NCI-H2196 treated with DMSO at 0.1 percent for 48 hours (cell line): ENCODE measurements at regions not wholly inside any gene's neighbourhood (a gene's known extent, or its start where the extent isn't known, plus 50 kb on each side); places are given as distances from the start of the nearest gene placed in this dataset.

Experiments
- DNase-seq: peaks from one replicate; lab custom pipeline; 2025; ENCODE audit not compliant: unreplicated experiment; lab: John Stamatoyannopoulos, UW

DNA sequence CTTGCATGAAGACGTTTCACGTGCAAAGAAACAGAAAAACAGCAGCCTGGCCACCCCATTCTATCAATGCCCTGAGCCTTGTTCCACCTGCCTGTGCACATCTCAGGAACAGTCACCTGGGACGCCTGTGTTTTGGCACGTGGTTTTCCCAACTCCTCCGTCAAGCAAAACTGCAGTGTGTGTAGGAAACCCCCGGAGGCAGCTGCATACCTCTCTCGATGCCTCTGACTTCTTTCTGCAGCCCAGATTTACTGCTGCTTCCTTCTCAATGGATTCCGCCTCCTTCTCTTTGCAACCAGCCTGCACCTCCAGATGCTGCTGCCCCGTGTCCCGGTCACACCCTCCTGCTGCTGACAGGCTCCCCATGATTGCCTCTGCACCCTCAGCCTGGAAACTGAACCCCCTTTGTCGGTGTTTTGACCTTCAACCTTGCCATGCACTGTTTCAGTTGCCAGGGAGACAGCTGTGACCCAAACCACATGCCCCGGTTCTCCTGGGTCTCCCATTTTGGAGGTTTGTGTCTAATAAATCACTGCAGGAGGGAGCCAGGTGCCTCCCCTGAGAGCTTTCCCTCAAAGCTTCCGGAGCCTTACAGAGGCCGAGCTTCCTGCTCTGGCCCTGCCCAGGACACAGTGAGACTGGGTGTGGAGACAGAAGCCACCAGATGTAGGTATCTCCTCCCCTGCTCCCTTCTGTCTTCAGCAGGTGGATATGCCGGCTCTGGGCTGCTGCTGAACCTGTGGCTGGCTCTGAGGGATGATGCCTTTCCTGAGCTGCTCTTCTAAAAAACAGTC lies 395.5 kb upstream of the IRX1 start:
- DNase-seq: no peak

DNA sequence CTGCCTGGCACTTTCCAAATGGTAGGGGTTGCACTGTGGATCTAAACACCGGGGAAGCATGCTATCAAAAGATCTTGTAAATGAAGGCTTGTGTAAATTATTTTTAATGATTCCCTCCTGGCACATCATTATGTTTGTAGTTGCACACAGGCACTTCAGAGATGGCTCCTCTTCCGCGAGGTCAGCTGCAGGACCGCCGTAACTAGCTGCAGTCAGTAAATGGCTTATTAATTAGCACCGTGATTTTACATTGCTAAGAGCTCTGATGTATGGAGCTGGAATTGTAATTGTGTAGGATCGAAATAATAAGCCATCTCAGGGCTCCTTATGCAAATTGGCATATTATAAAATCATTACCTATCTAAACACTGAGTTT lies 397.6 kb upstream of the IRX1 start:
- DNase-seq: no peak

DNA sequence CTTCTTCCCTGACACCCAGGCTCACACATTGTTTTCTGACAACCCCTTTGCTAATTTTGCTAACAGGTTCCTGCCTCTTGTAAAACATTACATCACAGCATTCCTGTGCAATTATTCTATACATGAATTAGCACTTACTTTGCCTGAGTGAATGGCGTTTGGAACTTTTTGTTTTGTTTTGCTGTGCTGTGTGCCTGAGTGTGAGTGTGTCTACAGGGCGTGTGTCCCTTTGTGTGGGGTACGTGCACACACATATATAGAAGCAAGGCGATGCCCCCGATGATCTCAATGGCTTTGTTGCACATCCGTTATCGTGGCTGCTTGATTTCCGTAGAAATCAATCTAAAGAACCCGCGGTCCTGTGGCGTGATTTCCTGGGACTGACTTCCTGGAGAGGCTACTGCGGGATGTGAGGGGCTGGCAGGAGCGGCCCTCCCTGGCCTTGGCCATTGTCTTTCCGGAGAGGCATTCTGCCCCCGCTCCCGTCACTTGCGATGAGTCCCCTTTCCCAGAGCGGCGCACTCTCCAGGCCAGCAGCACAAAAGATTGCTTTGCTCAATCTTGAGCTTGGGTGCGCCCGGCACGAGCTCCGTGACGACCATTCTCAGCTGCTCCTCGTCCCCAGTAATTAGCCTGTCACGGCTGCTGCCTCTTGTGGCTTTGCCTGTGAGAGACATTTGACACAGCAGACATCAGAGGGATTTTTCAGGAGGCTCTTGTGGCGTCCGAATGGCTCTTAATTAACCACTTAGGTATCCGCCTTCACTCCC lies 398.1 kb upstream of the IRX1 start:
- DNase-seq: no peak

DNA sequence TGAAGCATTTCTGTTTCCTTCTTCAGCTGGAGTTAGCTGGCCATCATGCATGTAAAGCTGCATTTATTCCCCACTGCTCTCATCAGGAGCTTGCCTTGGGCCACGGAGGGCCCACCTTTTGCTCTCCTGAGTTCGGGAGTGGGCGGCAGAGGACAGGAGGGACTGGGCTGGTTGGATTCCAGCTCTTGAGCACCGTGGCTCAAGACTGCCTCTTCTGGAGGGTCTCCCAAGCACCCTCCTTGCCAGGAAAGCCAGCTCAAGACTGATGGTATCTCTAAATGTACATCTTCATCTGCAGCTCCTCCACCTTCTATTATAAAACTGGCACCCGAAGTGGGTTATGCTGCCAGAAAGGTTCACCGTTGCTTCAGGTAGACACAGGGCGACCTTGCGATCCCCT lies 399.6 kb upstream of the IRX1 start:
- DNase-seq: no peak

DNA sequence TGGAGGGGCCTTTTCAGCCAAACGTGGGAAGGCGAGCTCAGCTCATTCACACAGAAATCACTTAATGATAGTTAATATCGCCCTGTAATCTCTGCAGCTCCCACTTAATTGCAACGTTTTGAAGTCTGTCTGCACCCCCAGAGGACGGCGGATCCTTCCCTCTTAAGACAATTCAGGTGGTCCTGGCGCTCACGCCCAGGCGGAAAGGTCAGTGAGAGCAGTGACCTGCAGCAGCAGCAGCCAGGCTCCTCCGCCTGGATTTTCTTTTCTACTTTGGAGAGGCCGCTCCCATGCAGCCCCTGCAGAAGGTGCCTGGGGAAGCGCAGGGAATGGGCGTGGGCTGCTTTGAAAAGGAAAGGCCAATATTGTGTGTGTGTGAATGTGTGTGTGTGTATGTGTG lies 400.9 kb upstream of the IRX1 start:
- DNase-seq: no peak

DNA sequence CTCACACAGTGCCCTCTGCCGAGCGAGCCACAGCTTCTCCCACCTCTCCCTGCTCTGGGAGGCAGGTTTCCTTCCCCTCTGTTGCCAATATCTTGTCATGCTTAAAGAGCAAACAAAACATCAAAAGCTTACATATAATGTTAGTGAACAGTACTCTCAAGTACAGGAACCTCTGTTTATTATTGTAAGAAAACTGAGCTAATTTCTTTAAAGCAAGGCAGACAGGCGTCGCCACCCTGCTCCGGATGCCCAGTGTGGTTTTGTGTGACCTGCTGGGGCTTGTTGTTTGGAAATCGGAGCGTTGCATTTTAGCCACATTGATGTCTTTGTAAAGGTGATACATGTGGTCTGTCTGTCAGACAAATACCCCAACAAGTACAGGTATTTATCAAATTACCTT lies 401.4 kb upstream of the IRX1 start:
- no peak for DNase-seq

DNA sequence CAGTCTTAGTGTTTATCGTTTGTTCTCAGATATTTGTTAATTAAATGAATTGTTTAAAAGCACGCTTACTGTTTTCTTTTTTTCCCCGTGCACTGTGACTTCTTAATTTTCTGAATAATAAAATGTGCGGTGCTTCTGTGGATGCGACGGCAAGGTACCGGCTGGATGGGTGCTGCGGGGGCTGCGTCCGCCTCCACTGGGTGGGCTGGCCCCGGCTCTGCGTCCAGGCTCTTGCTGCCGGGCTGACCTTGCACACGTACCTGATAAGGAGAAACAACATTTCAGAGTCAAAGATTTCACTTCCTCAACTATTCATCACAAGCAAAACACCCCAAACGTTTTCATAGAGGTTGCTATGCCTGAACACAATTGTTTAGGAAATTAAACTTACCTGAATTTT lies 404.0 kb upstream of the IRX1 start:
- DNase-seq: no peak

DNA sequence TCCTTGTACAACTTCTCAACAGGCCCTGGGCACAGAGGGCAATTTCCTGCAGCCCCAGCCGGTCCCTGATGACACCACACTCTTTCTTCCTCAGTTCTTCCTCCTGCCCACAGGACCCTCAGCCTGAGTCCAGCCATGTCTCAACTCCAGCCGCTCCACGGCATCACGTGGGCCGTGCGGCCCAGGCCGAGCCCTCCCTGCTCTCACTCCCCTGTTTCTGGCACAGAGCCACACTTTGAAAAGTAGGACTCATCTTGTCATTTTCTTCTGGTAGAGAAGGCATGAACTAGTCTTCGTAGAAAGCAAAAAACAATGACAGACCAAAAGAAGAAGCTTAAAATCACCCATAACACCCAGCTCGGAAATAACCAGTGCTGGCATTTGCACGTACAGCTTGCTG lies 404.7 kb upstream of the IRX1 start:
- no peak for DNase-seq

DNA sequence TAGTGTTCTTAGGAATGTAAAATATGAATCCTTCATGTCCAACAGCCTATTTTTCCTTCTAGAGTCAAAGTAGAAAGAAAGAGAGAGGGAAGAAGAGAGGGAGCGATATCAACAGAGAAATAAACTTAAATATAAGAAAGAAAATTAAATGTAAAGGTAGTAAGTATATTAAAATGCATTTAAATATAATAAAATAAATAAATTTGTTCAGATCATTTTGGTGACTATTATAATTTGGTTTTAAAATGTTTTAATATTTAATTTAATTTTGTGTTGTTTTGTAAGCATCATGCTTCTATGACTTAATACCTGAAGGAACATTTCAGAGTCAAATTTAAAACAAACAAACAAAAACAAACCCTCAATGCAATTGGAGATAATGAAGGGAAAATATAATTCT lies 405.2 kb upstream of the IRX1 start:
- no peak for DNase-seq

DNA sequence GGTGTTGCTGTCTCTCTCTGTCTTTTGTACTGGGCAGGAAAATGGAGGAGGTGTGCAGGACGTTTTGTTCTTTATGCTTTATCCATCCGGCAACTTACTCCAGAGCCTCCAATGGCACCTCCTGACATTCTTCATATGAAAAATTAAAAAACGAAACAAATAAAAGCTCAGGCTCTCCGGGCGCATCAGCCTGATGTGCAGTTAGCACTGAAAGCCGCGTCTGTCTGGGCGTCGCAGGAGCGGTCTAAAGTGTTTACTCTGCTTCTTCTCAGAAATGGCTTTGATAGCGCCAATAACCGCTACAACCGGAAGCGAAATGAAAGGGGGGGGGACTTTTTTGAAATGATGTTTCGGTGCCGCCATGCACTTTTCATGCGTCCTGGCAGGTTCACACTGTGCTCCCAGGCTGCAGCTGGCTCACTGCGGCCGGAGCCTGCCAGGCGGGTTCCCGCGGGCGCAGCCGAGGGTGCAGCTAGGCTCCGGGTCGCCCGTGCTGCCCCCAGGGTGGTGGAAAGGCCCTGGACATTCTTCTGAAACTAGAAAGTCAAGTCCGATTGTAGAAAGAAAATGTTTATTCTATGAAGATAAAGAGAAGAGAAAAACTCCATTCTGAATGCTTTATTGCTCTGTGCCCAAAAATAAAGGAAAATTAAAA lies 407.7 kb upstream of the IRX1 start:
- no peak for DNase-seq

DNA sequence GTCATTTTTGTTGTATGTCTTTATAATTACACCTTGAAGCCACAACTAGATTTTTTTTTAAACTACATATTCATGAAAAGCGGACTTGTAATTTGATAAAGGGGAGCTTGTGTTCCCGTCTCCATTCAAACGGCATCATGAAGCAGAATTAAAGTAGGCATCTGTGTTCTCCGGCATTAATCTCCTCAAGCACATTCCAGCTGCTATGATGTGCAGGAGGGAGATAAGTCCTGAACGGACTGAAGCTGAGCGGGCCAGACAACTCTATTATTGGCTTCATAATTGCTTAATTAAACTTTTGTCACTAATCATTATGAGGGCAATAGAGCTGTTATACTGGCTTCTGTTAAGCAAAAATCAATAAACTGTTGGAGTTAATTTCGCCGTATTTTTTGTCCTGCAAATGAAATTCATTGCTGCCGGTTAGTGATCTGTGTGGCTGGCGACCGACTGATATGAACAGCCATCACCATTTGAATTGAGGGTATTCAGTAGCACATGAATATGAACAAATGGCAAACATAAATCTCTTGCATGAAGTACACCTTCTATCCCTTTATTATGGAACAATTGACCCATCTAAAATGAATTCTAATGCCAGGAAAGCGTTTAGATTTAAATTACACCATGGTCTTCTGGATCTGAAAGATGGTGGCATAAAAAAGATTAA lies 408.8 kb upstream of the IRX1 start:
- DNase-seq: no peak

DNA sequence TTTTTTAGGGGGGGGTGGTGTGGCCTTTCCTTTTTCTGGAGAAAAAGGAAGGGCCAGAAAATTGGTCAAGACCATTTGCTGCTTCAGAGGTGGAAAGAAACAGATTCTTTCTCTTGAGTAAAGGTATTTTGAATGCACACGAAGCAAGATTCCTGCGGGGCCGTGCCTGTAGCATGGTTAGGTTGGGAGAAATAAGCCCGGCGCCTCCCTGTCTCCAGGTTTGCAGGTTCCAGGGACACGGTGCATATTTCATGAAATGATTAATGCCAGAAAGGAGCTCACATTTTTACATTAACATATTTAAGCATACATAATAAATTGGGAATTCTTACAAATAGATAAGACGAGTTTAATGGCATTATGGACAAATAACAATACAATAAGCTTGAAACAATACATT lies 409.5 kb upstream of the IRX1 start:
- no peak for DNase-seq

DNA sequence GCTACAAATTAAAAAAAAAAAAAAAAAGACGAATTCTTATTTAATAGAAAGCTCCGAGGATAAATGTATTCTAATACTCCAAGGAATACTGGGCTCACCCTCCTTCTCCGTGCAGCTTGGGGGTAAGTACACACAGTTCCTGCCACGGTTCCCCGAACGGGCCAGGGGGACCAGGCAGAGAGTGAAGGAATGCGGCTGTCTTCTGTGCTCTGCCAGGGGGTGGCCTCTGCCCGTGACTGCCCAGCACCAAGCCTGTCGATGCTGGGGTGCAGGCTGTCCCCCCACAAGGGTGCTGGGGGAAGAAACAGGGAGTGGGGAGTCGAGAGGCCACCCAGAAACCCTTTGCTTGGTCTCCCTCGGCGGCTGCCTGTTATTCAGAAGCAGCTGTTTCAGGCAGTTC lies 410.1 kb upstream of the IRX1 start:
- DNase-seq: no peak

DNA sequence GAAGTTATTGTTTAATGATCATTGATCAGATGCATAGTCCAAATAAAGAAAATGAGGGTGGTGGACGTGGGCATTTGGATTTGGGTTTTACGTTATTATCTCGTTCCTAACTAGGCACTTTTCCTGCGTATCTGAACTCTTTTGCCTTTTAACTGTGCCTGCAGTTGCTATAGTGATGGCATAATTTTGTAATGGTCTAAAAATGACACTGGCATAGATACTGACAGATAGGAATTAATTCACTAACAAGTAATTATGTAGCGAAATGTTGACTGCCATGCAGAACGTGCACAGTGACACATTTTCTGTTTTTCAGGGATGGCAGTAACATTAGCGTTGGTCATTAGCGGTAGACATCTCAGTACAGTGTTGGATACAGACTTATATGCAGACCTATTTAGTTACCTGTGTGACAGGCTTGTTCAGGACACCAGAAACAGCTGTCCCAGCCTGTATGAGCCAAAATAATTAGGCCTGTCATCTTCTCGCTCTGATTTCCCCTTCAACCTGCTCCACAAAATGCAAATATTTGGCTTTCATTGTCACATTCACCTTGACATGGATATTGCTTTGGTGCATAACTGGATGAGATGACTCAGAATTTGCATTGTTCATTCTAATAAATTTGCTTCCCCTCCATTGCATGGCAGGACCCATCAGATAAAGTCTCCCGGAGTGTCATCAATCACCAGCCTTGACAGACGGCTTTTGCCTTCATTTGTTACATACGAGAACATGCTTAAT lies 413.3 kb upstream of the IRX1 start:
- no peak for DNase-seq

DNA sequence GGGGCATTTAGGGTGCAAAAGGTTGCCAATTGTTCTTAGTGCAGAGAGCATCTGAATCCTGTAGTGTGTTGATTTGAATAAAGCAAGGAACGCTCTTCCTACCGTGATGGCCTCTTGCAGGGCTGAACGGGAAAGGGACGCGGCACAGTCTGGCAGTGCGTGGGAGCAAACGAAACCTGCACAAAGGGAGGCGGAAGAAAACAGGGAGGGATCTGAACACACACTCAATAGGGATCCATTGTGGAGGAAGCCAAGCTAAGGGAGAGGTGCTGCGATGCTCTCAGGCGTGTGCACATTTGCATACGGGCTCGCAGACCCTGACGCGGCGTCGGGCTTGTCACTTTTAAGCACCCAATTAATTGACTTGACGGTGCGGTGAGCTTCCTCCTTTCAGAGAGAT lies 414.0 kb upstream of the IRX1 start:
- no peak for DNase-seq

DNA sequence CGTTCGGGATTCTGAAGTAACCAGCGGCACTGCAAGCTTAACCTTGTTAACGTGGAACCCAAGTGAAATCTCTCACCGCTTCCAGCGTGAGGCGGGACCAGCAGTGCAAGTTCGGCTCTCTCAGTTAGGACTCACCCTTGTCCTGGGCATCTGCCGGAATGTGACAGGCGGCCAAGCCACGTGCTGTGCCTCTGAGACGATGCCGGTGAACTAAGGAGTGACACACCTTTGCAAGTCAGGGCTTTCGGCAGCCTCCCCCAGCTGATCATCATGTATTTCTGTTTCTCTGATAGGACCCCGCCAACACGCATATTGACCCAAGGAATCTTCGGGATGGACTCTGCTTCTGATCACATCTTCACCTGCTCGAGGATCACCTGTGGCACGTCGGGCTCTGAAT lies 415.0 kb upstream of the IRX1 start:
- DNase-seq: no peak

DNA sequence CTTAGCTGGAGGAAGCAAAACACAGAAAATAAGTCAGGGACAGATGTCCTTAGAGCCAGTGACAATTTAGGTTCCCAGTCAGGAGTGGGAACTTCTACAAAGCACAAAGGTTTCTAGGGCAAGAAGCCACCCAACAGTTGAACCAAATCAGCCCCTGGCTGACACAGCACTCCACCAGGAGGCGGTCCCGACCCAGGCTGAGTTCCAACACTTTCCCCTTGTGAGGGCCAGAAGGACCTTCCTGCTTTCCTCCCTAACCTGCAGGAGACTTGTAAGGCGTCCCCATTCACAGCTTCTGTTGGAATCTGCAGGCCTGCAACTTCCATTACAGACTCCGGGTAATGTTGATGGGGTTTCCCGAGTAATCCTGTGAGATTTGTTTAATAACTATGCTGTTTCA lies 416.4 kb upstream of the IRX1 start:
- no peak for DNase-seq

DNA sequence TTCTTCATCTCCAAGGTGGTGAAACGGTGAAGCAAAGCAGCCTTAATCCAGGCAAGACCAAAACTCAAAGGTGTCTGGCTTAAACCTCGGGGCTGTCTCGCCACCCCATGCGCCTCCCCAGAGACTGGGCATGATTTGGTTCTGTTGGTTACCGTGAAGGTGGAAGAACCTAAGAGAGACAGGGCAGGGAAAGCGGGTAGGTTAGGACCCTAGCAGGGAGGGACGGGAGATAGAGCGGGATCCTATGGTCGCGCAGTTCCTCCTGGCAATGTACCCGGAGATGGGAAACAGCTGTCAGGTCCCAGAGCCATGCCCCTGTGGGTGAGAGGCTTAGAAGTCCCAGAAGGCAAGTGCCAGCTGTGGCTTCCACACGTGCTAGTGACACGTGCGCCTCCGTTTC lies 418.3 kb upstream of the IRX1 start:
- DNase-seq: no peak

DNA sequence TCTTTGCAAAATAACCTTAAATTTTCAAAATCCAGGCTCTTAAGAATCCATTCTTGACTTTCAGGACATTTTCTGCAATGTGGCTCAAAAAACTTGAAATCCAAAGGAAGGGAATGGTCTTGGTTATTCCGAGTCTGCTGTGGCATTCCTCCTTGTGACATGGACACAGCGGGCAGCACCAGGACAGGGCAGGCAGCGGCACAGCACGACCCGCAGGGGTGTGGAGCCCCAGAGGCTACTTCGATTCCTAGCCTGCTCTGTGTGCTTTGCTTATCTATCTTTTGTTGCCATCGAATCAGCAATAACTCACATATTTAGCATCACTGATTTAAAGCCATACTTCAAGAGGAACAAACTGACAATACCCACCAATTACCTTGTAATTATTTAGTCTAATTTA lies 420.2 kb upstream of the IRX1 start:
- no peak for DNase-seq

DNA sequence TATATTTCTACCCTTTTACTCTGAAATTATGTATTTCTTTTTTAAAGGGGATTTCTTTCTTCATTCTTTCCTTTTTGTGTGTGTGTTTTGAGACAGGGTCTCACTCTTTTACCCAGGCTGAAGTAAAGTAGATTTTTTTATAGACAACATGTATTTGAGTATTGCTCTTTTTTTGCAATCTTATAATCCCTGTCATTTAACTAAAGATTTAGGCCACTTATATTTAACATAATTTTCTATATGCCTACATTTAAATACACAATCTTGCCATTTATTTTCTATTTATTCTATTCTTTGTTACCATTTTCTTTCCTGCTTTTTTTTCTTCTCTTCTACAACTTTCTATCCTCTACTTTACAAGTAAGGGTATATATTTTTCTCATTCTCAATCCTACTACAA lies 416.0 kb upstream of the IRX2 start:
- no peak for DNase-seq

DNA sequence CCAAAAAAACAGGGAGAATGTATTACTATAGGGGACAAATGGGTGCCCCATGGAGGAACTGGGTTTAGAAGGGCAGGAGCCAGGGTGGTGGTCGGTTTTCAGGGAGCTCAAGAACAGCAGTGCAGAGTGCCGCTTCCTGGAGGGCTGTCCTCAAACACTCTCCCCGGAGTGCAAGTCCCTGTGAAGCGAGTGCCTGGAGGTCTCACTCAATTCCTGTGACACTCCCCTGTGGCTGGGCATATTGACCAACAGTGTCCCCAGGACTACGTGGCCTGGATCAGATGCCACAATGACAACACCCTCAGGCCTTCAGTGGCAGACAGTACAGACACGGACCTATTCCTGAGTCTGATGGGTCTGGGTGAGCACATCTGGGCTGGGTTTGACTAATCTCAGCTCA lies 412.1 kb upstream of the IRX2 start:
- DNase-seq: no peak
